HG03520 (cell line): ENCODE measurements at regions not wholly inside any gene's neighbourhood (a gene's known extent, or its start where the extent isn't known, plus 50 kb on each side); places are given as distances from the start of the nearest gene placed in this dataset.
"Not testable (repeated sequence)": the region's sequence is repeated elsewhere in the genome, so short reads cannot be mapped to it uniquely, and the experiment has no call there.

ENCODE experiments used
- ATAC-seq: cut with Tn5 transposase; IDR thresholded peaks from one replicate; pipeline ENCODE4 v1.9.1; 2021; ENCODE audit warnings: mild to moderate bottlenecking, moderate library complexity; ENCODE audit not compliant: unreplicated experiment

- no peak for ATAC-seq
These were observed 650.0 kb upstream of the STXBP6 start for GRCh38 chr14:25699981-25700380.

- no peak for ATAC-seq
These were observed 648.2 kb upstream of the STXBP6 start for GRCh38 chr14:25698111-25698510.

DNA sequence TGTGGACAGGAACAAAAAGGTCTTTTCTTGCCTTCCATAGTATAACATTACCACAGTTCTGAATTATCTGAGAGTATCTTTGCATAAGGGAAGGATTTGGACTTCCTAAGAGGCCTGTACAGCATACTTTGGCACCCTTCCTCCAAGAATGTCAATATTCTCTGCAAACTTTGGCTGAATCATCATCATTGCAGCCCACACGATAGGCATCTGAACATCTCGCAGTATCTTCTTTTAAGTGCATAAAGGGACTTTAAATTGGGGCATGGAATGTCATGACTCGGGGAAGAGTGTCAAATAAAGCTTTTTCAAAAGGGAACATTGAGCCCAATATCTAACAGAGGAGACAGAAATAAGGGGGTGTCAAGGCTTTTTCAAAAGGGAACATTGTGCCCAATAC, 646.2 kb upstream of the STXBP6 start:
- no peak for ATAC-seq

DNA sequence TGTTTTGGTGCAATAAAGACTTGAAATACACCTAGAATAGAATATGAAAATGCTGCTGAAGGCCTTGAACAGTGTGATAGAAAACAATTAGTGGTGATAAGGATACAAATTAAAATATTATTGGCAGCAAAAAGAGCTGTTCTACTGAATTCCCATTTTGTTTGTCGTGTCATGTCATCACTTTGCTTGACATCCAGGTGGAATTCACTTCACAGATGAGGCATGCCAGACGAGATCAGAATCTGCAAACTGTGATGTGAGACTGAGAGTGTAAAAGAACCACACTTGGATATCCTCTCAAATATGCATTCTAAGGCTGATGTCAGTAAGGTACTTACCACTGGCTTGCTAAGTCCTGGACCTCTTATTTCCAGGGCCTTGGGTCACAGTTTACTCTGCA, 635.1 kb upstream of the STXBP6 start:
- no peak for ATAC-seq

DNA sequence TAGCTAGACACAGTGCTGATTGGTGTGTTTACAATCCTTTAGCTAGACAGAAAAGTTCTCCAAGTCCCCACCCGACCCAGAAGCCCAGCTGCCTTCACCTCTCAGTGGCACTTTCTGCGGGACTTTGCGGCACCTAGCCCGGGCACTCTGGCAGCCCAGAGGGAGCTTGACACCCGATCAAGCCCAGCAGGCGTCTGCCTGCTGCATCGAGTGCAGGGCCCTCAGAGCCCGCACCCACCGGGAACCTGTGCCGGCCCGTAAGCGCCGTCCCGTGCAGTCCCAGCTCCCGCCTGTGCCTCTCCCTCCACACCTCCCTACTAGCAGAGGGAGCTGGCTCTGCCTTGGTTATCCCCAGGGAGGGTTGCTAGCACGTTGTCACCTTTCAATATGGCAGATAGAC, 631.0 kb upstream of the STXBP6 start:
- no peak for ATAC-seq

DNA sequence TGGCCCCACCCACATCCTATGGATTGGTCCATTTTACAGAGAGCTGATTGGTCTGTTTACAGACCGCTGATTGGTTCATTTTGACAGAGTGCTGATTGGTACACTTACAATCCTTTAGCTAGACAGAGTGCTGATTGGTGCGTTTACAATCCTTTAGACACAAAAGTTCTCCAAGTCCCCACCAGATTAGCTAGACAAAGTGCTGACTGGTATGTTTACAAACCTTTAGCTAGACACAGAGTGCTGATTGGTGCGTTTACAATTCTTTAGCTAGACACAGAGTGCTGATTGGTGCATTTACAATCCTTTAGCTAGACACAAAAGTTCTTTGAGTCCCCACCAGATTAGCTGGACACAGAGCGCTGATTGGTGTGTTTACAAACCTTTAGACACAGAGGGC, 630.6 kb upstream of the STXBP6 start:
- ATAC-seq: not testable (repeated sequence)

- no peak for ATAC-seq
These were observed 627.2 kb upstream of the STXBP6 start for GRCh38 chr14:25677111-25677510.

DNA sequence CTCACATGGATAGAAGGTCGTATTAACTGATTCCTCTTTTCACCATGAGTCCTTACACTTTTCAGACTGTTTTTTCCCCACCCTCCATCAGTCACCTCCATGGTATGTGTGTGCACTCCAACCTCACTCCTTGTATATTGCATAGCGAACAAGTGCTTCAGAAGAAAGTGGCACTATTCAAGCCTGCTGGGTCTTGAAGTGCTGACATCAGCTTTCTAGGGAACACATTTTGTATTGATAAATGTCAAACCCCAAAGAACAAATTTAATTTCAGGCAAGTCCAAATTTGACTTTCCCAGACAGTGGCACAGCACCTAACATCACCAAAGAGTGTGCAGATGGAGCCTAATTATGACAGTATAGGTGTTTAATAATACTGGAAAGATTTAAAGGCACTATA, 617.4 kb upstream of the STXBP6 start:
- no peak for ATAC-seq

DNA sequence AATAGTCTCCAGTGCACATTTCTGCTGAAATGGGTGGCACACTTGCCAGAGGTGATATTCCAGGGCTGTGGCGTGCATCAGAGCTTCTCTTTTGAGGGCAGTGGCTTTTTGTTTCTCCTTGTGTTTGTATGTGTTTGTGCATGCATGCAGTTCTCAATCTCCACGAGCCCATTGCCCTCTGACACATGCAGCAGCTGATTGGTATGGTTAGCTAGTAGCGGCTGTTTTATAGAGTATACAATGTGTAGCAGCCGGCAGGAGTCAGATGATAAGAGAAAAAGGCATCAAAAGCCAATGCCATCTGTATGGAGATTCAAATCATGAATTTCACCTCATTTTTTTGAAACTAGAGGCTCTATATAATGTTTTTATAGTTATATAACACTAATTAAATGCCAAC, 616.9 kb upstream of the STXBP6 start:
- no peak for ATAC-seq

GRCh38 chr14:25658988-25659387, 609.0 kb upstream of the STXBP6 start:
- ATAC-seq: no peak

DNA sequence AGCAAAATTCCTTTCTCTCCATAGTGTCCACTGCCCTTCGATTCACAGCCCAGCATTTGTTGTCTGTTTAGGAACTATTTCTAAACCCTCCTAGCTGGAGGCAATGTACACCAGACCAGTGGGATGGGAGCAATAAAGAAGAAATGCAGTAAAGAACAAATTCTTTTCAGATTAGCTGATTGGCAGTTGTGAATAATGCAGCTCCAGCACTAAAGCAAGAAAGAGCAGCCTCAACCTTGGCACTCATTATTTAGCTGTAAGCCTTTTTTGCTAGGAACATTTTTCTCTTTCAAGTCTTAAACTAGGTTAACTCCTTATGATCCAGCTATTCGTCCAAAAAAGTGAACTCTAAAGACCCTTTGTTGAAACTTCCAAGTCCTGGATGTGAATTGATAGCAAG, 580.5 kb upstream of the STXBP6 start:
- ATAC-seq: no peak

- no peak for ATAC-seq
These were observed 579.0 kb upstream of the STXBP6 start for GRCh38 chr14:25628978-25629377.

GRCh38 chr14:25628390-25628789, 578.4 kb upstream of the STXBP6 start:
- ATAC-seq: no peak

- ATAC-seq: no peak
These were observed 577.0 kb upstream of the STXBP6 start for GRCh38 chr14:25626986-25627385.

- no peak for ATAC-seq
These were observed 572.8 kb upstream of the STXBP6 start for GRCh38 chr14:25622763-25623162.

GRCh38 chr14:25620515-25620914, 570.6 kb upstream of the STXBP6 start:
- ATAC-seq: no peak

GRCh38 chr14:25615174-25615573, 565.2 kb upstream of the STXBP6 start:
- ATAC-seq: no peak

DNA sequence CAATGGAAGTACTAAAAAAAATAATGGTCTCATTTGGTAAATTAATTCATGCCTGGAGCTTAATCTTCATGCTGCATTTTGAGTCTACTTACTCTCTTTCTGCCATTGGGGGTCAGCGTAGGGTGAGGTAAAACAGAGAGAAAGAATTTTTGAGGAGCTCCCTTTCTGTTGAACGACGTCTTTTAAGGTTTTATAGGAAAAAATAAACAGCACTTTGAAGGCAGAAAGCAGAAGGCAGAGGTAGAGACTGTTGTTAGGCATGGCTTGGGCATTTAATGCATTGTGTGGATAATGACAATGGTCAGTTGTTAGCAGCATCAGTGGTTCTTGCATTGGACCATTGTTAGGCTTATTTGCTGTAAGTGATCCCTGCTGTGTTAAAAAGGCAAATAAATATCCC, 557.2 kb upstream of the STXBP6 start:
- no peak for ATAC-seq

- ATAC-seq: no peak
These were observed 552.2 kb upstream of the STXBP6 start for GRCh38 chr14:25602106-25602505.

GRCh38 chr14:25588751-25589150, 538.8 kb upstream of the STXBP6 start:
- ATAC-seq: no peak

GRCh38 chr14:25574628-25575325, 524.8 kb upstream of the STXBP6 start:
- no peak for ATAC-seq

GRCh38 chr14:25570483-25570882, 520.5 kb upstream of the STXBP6 start:
- ATAC-seq: no peak

DNA sequence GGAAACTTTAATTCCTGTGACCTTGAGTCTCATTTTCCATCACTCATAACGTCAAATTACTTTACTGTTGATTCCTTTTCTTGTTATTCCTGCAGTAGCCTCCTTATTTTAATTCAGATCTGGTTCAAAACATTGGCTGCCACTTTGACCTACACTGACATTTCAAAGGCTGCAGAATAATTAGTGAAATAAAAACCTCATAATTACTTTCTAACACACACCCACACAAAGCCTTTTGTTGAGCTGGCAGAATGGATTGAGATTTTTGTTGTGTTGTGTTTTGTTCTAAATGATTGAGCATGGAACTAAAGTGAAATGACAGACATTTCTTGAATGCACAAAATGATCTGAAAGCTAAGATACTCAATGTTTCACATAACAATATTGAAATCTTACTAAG, 507.5 kb upstream of the STXBP6 start:
- no peak for ATAC-seq
